ENCODE measurements at regions not wholly inside any gene's neighbourhood (a gene's known extent, or its start where the extent isn't known, plus 50 kb on each side); places are given as distances from the start of the nearest gene placed in this dataset.

DNA sequence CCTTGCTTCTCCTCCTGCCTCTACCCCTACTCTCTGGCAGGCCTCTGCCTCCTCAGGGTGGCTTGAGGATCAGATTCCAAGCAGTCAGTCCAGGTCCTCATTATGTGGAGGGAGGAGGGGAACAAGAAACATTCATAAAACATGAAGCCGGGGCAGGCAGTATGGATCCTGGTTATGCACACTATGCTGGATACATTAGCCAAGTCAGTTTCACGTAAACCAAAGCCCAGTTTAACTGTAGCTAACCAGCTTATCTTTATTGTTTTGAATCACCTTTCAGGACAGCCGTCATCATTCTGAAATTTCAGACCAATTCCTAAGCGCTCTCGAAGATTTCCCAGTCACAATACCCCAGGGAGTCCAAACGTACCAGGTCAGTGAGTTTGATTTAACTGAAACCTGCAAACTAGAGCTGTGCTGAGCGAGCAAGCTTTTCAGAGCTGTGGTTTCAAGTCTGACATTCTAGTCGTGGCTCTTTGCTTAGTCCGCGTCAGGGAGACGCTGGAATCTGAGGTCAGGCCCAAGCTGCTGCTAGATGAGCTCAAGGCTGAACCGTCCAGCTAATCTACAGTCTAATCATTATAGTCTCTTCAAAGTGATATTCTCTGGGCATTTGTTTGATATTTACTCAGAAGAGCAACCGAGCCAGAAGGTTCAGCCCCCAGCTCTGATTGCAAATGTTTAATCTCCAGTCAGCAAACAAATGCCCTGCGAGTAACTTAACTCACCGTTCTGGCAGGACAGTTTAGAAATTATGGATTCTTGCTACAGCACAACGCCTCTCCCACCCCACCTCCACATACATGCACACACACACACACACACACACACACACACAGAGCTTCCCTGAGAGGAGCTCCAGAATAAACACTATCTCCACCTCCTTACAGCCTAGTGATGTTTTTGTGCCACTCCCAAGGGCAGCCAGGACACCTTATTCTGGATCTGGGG is 63.8 kb upstream of the BZW1 start:
- peak; percentile 77 for DNase-seq (ENCODE audit: insufficient read length, low spot score, missing footprints)
- H3K4me2 ChIP-seq (ENCODE audit: insufficient read depth, low read length) = peak overlapping the region; percentile 77

DNA sequence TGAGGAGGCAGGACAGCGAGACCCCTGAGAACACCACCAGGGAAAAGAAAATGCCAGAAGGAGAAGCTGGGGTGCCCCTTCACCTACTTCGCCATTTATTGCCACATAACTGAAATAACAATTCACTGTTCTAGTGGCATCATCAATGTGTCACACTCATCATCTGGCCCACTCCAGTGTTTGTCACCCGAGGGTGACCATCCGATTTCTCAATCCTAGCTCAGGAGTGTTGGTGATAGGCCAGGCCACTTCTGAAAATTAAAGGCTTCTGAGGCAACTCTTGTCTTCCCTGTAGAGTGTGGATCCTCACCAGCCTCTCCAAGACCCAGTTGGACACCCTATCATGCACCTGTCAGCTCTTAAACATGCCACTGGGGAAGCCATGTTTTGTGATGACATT is 62.9 kb upstream of the BZW1 start:
- peaks cover 29% of the 10 kb centered on the region for H3K4me1 ChIP-seq (ENCODE audit: insufficient read depth, low read length)
- peak overlapping the region; percentile 95 for H3K27ac ChIP-seq (ENCODE audit: low read depth, low read length)
- no peaks in the 10 kb centered on the region for H3K27me3 ChIP-seq (ENCODE audit: insufficient read depth, low read length)
- no peaks in the 10 kb centered on the region for H3K36me3 ChIP-seq (ENCODE audit: insufficient read depth, low read length)
- peak overlapping the region; percentile 13 for H3K4me3 ChIP-seq (ENCODE audit: insufficient read depth, low read length)
- no peaks in the 10 kb centered on the region for H3K79me2 ChIP-seq (ENCODE audit: insufficient read depth, low read length)
- DNase-seq (ENCODE audit: insufficient read length, low spot score, missing footprints) = no peak
- no peaks in the 10 kb centered on the region for H4K20me1 ChIP-seq (ENCODE audit: insufficient read depth, low read length)
- TF ChIP-seq, protein P1, sequence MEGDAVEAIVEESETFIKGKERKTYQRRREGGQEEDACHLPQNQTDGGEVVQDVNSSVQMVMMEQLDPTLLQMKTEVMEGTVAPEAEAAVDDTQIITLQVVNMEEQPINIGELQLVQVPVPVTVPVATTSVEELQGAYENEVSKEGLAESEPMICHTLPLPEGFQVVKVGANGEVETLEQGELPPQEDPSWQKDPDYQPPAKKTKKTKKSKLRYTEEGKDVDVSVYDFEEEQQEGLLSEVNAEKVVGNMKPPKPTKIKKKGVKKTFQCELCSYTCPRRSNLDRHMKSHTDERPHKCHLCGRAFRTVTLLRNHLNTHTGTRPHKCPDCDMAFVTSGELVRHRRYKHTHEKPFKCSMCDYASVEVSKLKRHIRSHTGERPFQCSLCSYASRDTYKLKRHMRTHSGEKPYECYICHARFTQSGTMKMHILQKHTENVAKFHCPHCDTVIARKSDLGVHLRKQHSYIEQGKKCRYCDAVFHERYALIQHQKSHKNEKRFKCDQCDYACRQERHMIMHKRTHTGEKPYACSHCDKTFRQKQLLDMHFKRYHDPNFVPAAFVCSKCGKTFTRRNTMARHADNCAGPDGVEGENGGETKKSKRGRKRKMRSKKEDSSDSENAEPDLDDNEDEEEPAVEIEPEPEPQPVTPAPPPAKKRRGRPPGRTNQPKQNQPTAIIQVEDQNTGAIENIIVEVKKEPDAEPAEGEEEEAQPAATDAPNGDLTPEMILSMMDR (IDR thresholded peaks at IDR 0.05; ENCODE audit: extremely low read depth, low read depth, low read length) = no peak
- H2AFZ ChIP-seq (ENCODE audit: low read length) = no peak overlapping the region
- H3K4me2 ChIP-seq (ENCODE audit: insufficient read depth, low read length) = peak overlapping the region; percentile 77
- no peaks in the 10 kb centered on the region for H3K9me3 ChIP-seq (ENCODE audit: low read depth, low read length)

More for the DNA sequence above, 63.8 kb upstream of the BZW1 start:
- Histone ChIP-seq H3K27ac (ENCODE audit: low read depth, low read length) (peak overlapping the region; percentile 95), H2AFZ (ENCODE audit: low read length) (peak overlapping the region; percentile 38), H3K79me2 (ENCODE audit: insufficient read depth, low read length) (no peaks in the 10 kb centered on the region), H3K4me1 (ENCODE audit: insufficient read depth, low read length) (peaks cover 29% of the 10 kb centered on the region), H3K9me3 (ENCODE audit: low read depth, low read length) (no peaks in the 10 kb centered on the region), H3K4me3 (ENCODE audit: insufficient read depth, low read length) (peak overlapping the region; percentile 46), H3K36me3 (ENCODE audit: insufficient read depth, low read length) (no peaks in the 10 kb centered on the region), H3K27me3 (ENCODE audit: insufficient read depth, low read length) (no peaks in the 10 kb centered on the region), H4K20me1 (ENCODE audit: insufficient read depth, low read length) (no peaks in the 10 kb centered on the region)
- TF ChIP-seq, protein P1 (IDR thresholded peaks at IDR 0.05; ENCODE audit: extremely low read depth, low read depth, low read length) = no peak

DNA sequence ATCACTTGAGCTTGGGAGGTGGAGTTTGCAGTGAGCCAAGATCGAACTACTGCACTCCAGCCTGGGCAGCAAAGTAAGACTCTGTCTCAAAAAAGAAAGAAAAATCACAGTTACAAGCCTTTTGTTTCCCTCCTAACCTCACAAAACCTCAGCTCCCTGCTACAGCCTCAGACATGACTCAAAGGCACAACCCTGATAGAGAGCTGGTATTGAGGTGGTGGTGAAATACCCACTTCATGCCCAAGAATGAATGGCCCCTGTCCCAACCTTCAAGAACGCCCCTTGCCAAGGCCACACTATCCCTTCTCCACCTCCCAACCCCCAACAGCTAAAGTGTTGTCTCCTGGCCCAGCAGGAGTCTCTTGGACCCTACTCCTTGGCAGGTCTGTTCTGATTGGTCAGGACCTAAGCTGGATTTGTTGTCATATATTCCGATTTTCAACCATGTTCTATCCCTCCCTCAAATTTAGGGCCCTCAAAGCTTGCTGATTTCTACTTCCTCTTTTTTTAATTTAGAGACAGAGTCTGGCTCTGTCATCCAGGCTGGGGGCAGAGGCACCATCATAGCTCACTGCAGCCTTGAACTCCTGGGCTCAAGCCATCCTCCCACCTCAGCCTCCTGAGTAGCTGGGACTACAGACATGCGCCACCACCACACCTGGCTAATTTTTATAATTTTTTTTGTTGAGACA is 61.9 kb upstream of the BZW1 start:
- Histone ChIP-seq H3K27ac (ENCODE audit: low read depth, low read length) (no peak overlapping the region), H4K20me1 (ENCODE audit: insufficient read depth, low read length) (no peaks in the 10 kb centered on the region), H3K27me3 (ENCODE audit: insufficient read depth, low read length) (no peaks in the 10 kb centered on the region), H3K36me3 (ENCODE audit: insufficient read depth, low read length) (no peaks in the 10 kb centered on the region), H2AFZ (ENCODE audit: low read length) (no peak overlapping the region), H3K4me2 (ENCODE audit: insufficient read depth, low read length) (no peak overlapping the region), H3K4me1 (ENCODE audit: insufficient read depth, low read length) (peaks cover 33% of the 10 kb centered on the region), H3K4me3 (ENCODE audit: insufficient read depth, low read length) (no peak overlapping the region), H3K79me2 (ENCODE audit: insufficient read depth, low read length) (no peaks in the 10 kb centered on the region), H3K9me3 (ENCODE audit: low read depth, low read length) (no peaks in the 10 kb centered on the region)
- DNase-seq (ENCODE audit: insufficient read length, low spot score, missing footprints) = no peak
- TF ChIP-seq, protein P1 (IDR thresholded peaks at IDR 0.05; ENCODE audit: extremely low read depth, low read depth, low read length) = no peak
